ENCODE measurements at regions not wholly inside any gene's neighbourhood (a gene's known extent, or its start where the extent isn't known, plus 50 kb on each side); places are given as distances from the start of the nearest gene placed in this dataset.

DNA sequence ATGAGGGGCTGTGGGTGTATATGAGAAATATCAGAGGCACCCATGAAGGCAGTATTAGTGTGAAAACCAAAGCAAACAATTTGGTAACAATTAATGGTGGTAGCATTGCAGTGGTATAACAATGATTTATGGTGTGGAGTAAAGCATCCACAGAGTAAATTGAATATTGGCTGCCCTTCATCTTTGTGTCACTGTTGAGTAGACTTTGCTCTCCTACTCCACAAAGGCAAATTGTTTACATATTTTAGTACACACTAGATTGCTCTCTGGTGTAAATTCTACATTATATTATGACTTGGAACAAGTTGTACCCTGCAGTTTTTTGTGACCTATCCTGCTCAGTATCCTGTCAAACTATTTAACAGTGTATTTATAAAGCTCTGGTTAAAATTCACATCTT lies 455.5 kb upstream of the RORB start:
- TF ChIP-seq POLR2A (IDR thresholded peaks at IDR 0.05; ENCODE audit: low read depth, low read length) (no peak), EZH2 (IDR thresholded peaks at IDR 0.05; ENCODE audit: borderline replicate concordance, low read depth, low read length, severe bottlenecking) (no peak), MYC (IDR thresholded peaks at IDR 0.05; ENCODE audit: low read depth, low read length) (no peak), POLR2AphosphoS5 (IDR thresholded peaks at IDR 0.05; ENCODE audit: insufficient read depth, low read depth, low read length) (no peak), FOS (IDR thresholded peaks at IDR 0.05; ENCODE audit: borderline replicate concordance, insufficient read depth, low read length) (no peak)
- TF ChIP-seq, protein P1, sequence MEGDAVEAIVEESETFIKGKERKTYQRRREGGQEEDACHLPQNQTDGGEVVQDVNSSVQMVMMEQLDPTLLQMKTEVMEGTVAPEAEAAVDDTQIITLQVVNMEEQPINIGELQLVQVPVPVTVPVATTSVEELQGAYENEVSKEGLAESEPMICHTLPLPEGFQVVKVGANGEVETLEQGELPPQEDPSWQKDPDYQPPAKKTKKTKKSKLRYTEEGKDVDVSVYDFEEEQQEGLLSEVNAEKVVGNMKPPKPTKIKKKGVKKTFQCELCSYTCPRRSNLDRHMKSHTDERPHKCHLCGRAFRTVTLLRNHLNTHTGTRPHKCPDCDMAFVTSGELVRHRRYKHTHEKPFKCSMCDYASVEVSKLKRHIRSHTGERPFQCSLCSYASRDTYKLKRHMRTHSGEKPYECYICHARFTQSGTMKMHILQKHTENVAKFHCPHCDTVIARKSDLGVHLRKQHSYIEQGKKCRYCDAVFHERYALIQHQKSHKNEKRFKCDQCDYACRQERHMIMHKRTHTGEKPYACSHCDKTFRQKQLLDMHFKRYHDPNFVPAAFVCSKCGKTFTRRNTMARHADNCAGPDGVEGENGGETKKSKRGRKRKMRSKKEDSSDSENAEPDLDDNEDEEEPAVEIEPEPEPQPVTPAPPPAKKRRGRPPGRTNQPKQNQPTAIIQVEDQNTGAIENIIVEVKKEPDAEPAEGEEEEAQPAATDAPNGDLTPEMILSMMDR (IDR thresholded peaks at IDR 0.05; ENCODE audit: extremely low read depth in 1 of 2, insufficient read depth in 1 of 2, low read depth in 1 of 2, low read length in 2 of 2): no peak
- TF ChIP-seq, protein P2, sequence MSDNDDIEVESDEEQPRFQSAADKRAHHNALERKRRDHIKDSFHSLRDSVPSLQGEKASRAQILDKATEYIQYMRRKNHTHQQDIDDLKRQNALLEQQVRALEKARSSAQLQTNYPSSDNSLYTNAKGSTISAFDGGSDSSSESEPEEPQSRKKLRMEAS (IDR thresholded peaks at IDR 0.05; ENCODE audit: insufficient read depth, insufficient read length): no peak

Measured in endothelial cell of umbilical vein (primary cell).